Erythroblast (primary cell): ENCODE measurements at regions not wholly inside any gene's neighbourhood (a gene's known extent, or its start where the extent isn't known, plus 50 kb on each side); places are given as distances from the start of the nearest gene placed in this dataset.

Source experiments
- GATA1 ChIP-seq: IDR thresholded peaks from 2 replicates; pipeline ENCODE4 v1.6.1; 2011; ENCODE audit warnings: low read depth, mild to moderate bottlenecking, control low read depth, low read length, moderate library complexity
- POLR2A ChIP-seq: IDR thresholded peaks from 2 replicates; pipeline ENCODE4 v1.6.1; 2011; ENCODE audit warnings: mild to moderate bottlenecking, low read length

DNA sequence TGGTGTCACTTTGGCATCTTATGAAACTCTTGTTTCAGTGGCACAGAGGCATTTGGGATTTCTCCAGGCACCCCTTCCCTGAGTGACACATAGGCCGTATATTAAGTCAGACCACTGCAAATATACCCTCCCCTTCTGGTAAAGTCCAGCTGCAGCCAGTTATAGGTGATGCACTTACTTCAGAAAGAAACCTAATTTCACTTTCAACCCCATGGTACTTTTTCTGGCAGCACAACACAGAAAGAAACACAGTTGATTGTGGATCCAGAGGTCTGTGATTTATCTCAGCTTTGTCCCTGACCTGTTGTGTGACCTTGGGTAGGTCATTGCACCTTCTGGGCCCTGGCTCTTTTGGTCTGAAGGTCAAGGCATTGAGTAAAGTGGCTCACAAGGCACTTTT lies 173.2 kb downstream of the BUB3 start:
- TF ChIP-seq GATA1 (no peak), POLR2A (no peak)
